Astrocyte of the spinal cord (primary cell): ENCODE measurements at regions not wholly inside any gene's neighbourhood (a gene's known extent, or its start where the extent isn't known, plus 50 kb on each side); places are given as distances from the start of the nearest gene placed in this dataset.
"Not testable (repeated sequence)": the region's sequence is repeated elsewhere in the genome, so short reads cannot be mapped to it uniquely, and the experiment has no call there.

Experiments used
- DNase-seq: peaks from one replicate; pipeline ENCODE4 v3.0.0; 2011; ENCODE audit warnings: low read depth, low spot score
- H3K4me3 ChIP-seq: 2 replicates; pipeline ENCODE4 v1.5.1; 2011; ENCODE audit warnings: low read depth, mild to moderate bottlenecking, low read length, moderate library complexity
- CTCF ChIP-seq: IDR thresholded peaks from 2 replicates; pipeline ENCODE4 v1.5.1; 2012; ENCODE audit warnings: low read depth, mild to moderate bottlenecking, low read length, inconsistent platforms
- in situ Hi-C: cut with HindIII; loops from 2 replicates; pipeline ENCODE4 v1.10.0; 2017; ENCODE audit warnings: low sequenced_read_pairs

GRCh38 chr9:90070931-90071660 is 466.3 kb downstream of the GADD45G start:
- no peak for DNase-seq
- TF ChIP-seq CTCF: no peak
- in situ Hi-C loops: no loop called here
- no peak overlapping the region for H3K4me3 ChIP-seq

GRCh38 chr9:90073186-90073945 is 468.6 kb downstream of the GADD45G start:
- in situ Hi-C loops: no loop called here
- no peak for TF ChIP-seq CTCF
- DNase-seq: no peak
- H3K4me3 ChIP-seq: no peak overlapping the region

DNA sequence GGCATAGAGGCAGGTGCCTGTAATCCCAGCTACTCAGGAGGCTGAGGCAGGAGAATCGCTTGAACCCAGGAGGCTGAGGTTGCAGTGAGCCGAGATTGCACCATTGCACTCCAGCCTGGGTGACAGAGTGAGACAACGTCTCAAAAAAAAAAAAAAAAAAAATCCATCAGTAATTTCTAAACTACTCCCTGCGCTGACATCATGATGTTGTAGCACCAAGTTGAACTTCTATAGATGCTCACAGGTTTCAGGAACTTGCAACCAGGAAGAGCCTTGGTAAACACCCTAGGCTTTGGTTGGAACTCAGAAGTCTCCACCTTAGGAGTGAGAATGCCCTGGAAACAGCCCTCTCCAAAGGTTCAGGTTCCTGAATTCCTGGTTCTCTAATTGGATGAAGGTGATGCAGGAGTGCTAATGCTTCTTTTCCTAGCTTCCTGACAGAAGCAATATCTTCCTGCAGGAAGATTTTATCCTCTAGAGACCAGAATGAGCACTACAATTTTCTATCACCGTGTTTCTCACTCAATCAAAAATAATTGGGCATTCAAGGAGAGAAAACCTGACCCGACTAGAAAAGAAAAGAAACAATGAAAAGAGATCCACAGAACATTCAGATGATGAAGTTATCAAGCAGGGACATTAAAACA is 469.6 kb downstream of the GADD45G start:
- H3K4me3 ChIP-seq: no peak overlapping the region
- in situ Hi-C loops: no loop called here
- TF ChIP-seq CTCF: no peak
- no peak for DNase-seq

GRCh38 chr9:90077598-90077997 is 472.8 kb downstream of the GADD45G start:
- in situ Hi-C loops, DNase-seq, H3K4me3 ChIP-seq: not testable (repeated sequence)

DNA sequence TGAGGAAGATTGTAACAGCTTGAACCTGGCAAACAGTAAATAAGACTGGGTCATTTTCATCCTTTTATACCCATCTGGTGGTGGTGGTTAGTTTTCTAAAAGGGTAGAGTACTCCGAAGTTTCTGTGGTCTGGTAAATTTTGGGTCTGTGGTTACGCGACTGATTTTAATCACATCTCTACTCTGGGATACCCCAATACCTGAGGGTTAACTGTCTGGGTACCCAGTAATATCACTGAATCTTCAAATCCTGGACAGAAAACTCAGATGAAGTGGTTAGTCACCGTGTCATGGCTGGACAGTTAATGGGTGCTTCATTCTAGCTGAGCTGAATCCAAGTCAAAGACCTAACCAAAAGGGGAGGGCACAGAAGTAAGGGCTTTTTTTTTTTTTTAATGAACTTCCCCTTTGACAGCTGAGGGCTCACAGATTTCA is 474.2 kb downstream of the GADD45G start:
- DNase-seq: no peak
- in situ Hi-C loops: no loop called here
- H3K4me3 ChIP-seq: no peak overlapping the region
- no peak for TF ChIP-seq CTCF

- DNase-seq: no peak
- H3K4me3 ChIP-seq: no peak overlapping the region
- TF ChIP-seq CTCF: no peak
- in situ Hi-C loops: no loop called here
Measured at GRCh38 chr9:90085633-90086032, 480.8 kb downstream of the GADD45G start.

GRCh38 chr9:90086101-90086511 is 481.3 kb downstream of the GADD45G start:
- no peak for TF ChIP-seq CTCF
- DNase-seq: no peak
- no peak overlapping the region for H3K4me3 ChIP-seq
- in situ Hi-C loops: no loop called here
